GM04504 (cell line): ENCODE measurements at regions not wholly inside any gene's neighbourhood (a gene's known extent, or its start where the extent isn't known, plus 50 kb on each side); places are given as distances from the start of the nearest gene placed in this dataset.
"Not testable (repeated sequence)": the region's sequence is repeated elsewhere in the genome, so short reads cannot be mapped to it uniquely, and the experiment has no call there.

Experiments
- DNase-seq: peaks from one replicate; pipeline ENCODE4 v3.0.0-alpha.2; 2012; ENCODE audit warnings: low read depth

- DNase-seq: no peak
These were observed 475.1 kb downstream of the ZPLD1 start for GRCh38 chr3:102909904-102910303.

GRCh38 chr3:102916532-102916931, 481.7 kb downstream of the ZPLD1 start:
- no peak for DNase-seq

GRCh38 chr3:102926618-102927017, 491.8 kb downstream of the ZPLD1 start:
- no peak for DNase-seq

- no peak for DNase-seq
These were observed 498.6 kb downstream of the ZPLD1 start for GRCh38 chr3:102933377-102933776.

GRCh38 chr3:102936511-102937045, 501.8 kb downstream of the ZPLD1 start:
- no peak for DNase-seq

- DNase-seq: no peak
These were observed 507.0 kb downstream of the ZPLD1 start for GRCh38 chr3:102941786-102942185.

- not testable (repeated sequence) for DNase-seq
These were observed 511.6 kb downstream of the ZPLD1 start for GRCh38 chr3:102946445-102946844.

- DNase-seq: no peak
These were observed 537.5 kb downstream of the ZPLD1 start for GRCh38 chr3:102972350-102972749.

- DNase-seq: no peak
These were observed 539.5 kb downstream of the ZPLD1 start for GRCh38 chr3:102974333-102974732.

- DNase-seq: no peak
These were observed 544.4 kb downstream of the ZPLD1 start for GRCh38 chr3:102979191-102979590.

- peak; percentile 91 for DNase-seq
These were observed 545.0 kb downstream of the ZPLD1 start for GRCh38 chr3:102979682-102980354.

GRCh38 chr3:102980355-102980696, 545.5 kb downstream of the ZPLD1 start:
- no peak for DNase-seq

GRCh38 chr3:103002425-103003176, 567.8 kb downstream of the ZPLD1 start:
- no peak for DNase-seq

GRCh38 chr3:103006526-103007183, 571.8 kb downstream of the ZPLD1 start:
- DNase-seq: no peak

- no peak for DNase-seq
These were observed 574.8 kb downstream of the ZPLD1 start for GRCh38 chr3:103009609-103010008.

GRCh38 chr3:103025880-103026279, 591.1 kb downstream of the ZPLD1 start:
- DNase-seq: no peak

GRCh38 chr3:103033841-103034240, 599.0 kb downstream of the ZPLD1 start:
- DNase-seq: no peak

GRCh38 chr3:103047640-103048039, 612.8 kb downstream of the ZPLD1 start:
- DNase-seq: no peak

- DNase-seq: no peak
These were observed 613.4 kb downstream of the ZPLD1 start for GRCh38 chr3:103048068-103048722.

GRCh38 chr3:103052236-103052830, 617.5 kb downstream of the ZPLD1 start:
- no peak for DNase-seq

GRCh38 chr3:103055021-103055520, 620.3 kb downstream of the ZPLD1 start:
- DNase-seq: no peak

GRCh38 chr3:103056542-103056941, 621.7 kb downstream of the ZPLD1 start:
- DNase-seq: no peak
